ENCODE measurements at regions not wholly inside any gene's neighbourhood (a gene's known extent, or its start where the extent isn't known, plus 50 kb on each side); places are given as distances from the start of the nearest gene placed in this dataset.

DNA sequence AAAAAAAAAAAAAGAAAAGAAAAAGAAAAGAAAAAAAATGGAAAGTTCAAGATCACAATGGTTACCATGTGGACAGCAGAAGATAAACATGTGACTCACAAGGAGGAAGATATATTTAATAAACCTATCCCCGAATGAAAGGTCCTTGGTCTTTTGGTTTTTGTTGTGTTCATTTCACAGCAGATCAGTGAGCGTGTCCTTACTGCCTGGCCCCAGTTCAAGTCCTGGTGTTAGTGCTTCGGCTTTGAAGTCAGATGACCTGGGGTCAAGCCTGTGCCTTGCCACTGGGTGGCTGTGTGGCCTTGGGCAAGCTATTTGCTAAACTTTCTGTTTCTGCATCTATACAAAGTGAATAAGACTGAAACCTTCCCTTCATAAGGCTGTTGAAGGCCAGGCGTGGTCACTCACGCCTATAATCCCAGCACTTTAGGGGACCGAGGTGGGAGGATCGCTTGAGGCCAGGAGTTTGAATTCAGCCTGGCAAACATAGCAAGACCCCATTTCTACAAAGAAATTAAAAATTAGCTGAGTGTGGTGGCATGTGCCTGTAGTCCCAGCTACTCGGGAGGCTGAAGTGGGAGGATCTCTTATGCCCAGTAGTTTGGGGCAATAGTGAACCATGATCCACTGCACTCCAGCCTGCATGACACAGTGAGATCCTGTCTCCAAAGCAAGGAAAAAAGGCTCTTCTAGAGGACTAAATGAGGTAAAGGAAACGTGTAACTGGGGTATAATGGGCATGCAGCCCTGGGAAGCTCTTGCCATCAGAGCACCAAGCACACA, 94.5 kb upstream of the SPATA31D4 start:
- no peak overlapping the region for H3K4me3 Mint-ChIP-seq (ENCODE audit: low read depth, unreplicated experiment)
- no peaks in the 10 kb centered on the region for H3K36me3 Mint-ChIP-seq (ENCODE audit: insufficient read depth, unreplicated experiment)
- intact Hi-C loops (cut with micrococcal nuclease; ENCODE audit: unreplicated experiment), result no loop called here
- no peak for DNase-seq
- CTCF ChIA-PET, result no interaction called here
- no peaks in the 10 kb centered on the region for H3K27me3 Mint-ChIP-seq (ENCODE audit: unreplicated experiment)
- H3K4me1 Mint-ChIP-seq (ENCODE audit: low read depth, unreplicated experiment), result no peaks in the 10 kb centered on the region
- H3K9me3 Mint-ChIP-seq (ENCODE audit: low read depth, unreplicated experiment), result no peaks in the 10 kb centered on the region
- no TSS peak for BruUV-seq (replicated peaks)
- H3K27ac Mint-ChIP-seq (ENCODE audit: unreplicated experiment), result no peak overlapping the region
- TF ChIP-seq, protein P1, sequence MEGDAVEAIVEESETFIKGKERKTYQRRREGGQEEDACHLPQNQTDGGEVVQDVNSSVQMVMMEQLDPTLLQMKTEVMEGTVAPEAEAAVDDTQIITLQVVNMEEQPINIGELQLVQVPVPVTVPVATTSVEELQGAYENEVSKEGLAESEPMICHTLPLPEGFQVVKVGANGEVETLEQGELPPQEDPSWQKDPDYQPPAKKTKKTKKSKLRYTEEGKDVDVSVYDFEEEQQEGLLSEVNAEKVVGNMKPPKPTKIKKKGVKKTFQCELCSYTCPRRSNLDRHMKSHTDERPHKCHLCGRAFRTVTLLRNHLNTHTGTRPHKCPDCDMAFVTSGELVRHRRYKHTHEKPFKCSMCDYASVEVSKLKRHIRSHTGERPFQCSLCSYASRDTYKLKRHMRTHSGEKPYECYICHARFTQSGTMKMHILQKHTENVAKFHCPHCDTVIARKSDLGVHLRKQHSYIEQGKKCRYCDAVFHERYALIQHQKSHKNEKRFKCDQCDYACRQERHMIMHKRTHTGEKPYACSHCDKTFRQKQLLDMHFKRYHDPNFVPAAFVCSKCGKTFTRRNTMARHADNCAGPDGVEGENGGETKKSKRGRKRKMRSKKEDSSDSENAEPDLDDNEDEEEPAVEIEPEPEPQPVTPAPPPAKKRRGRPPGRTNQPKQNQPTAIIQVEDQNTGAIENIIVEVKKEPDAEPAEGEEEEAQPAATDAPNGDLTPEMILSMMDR (IDR thresholded peaks at IDR 0.05; ENCODE audit: unreplicated experiment), result no peak

DNA sequence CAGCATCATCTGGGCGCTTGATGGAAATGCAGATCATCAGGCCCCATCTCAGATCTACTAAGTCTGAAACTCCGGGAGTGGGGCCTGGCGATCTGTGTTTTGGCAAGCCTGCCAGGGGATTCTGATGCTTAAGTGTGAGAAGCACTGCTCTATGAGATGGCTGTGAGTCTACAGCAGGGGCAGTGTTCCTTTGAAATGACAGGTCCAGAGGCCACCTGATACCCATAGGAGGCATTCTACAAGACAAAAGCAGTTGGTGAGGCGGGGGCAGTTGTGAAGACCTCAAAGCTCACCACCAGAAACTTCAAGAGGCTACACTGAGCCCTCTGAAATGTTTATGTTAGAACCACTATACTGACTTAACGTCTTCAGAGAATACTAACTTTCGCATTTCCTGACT, 86.9 kb upstream of the SPATA31D4 start:
- Mint-ChIP-seq H3K27ac (ENCODE audit: unreplicated experiment) (no peak overlapping the region), H3K4me3 (ENCODE audit: low read depth, unreplicated experiment) (no peak overlapping the region), H3K27me3 (ENCODE audit: unreplicated experiment) (no peaks in the 10 kb centered on the region), H3K4me1 (ENCODE audit: low read depth, unreplicated experiment) (peaks cover 8% of the 10 kb centered on the region), H3K9me3 (ENCODE audit: low read depth, unreplicated experiment) (no peaks in the 10 kb centered on the region), H3K36me3 (ENCODE audit: insufficient read depth, unreplicated experiment) (no peaks in the 10 kb centered on the region)
- no peak for DNase-seq
- TF ChIP-seq, protein P1 (IDR thresholded peaks at IDR 0.05; ENCODE audit: unreplicated experiment), result no peak
- BruUV-seq (replicated peaks), result no TSS peak
- CTCF ChIA-PET, result no interaction called here
- intact Hi-C loops (cut with micrococcal nuclease; ENCODE audit: unreplicated experiment), result loop anchor here (10.0 kb wide), 2 partner anchors 127 to 287 kb away; no protein-coding TSS in a partner anchor

DNA sequence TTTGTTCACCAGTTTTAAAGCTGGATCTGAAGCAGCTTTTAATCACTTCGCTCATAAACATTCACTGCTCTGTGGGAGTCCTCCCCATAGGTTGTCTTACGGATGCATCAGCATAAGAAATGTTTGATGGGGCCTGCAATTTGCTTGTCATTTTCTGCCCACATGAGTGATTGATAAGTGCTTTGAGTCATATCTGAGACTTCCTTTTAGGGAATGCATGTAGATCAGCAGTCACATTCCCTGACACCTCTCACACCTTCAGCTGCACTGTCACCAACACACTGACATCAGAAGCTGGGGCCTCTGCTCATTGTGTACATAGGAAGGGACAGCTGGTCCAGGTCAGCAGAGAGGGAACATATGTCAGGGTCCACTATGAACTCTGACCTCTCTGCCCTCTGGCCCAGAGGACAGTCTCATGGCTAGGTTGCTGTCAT, 84.1 kb upstream of the SPATA31D4 start:
- CTCF ChIA-PET, result interaction anchor here (1.0 kb wide), 1 partner anchor 155 kb away, joined by 5 read pairs; the partner anchor contains the start of gene TLE1
- intact Hi-C loops (cut with micrococcal nuclease; ENCODE audit: unreplicated experiment), result loop anchor here (2.0 to 10.0 kb wide), 3 partner anchors 129 to 289 kb away; no protein-coding TSS in a partner anchor
- Mint-ChIP-seq H3K36me3 (ENCODE audit: insufficient read depth, unreplicated experiment) (no peaks in the 10 kb centered on the region), H3K4me1 (ENCODE audit: low read depth, unreplicated experiment) (peaks cover 8% of the 10 kb centered on the region), H3K4me3 (ENCODE audit: low read depth, unreplicated experiment) (no peak overlapping the region), H3K27ac (ENCODE audit: unreplicated experiment) (no peak overlapping the region), H3K9me3 (ENCODE audit: low read depth, unreplicated experiment) (no peaks in the 10 kb centered on the region), H3K27me3 (ENCODE audit: unreplicated experiment) (no peaks in the 10 kb centered on the region)
- DNase-seq, result no peak
- BruUV-seq (replicated peaks), result no TSS peak
- TF ChIP-seq, protein P1 (IDR thresholded peaks at IDR 0.05; ENCODE audit: unreplicated experiment), result no peak

DNA sequence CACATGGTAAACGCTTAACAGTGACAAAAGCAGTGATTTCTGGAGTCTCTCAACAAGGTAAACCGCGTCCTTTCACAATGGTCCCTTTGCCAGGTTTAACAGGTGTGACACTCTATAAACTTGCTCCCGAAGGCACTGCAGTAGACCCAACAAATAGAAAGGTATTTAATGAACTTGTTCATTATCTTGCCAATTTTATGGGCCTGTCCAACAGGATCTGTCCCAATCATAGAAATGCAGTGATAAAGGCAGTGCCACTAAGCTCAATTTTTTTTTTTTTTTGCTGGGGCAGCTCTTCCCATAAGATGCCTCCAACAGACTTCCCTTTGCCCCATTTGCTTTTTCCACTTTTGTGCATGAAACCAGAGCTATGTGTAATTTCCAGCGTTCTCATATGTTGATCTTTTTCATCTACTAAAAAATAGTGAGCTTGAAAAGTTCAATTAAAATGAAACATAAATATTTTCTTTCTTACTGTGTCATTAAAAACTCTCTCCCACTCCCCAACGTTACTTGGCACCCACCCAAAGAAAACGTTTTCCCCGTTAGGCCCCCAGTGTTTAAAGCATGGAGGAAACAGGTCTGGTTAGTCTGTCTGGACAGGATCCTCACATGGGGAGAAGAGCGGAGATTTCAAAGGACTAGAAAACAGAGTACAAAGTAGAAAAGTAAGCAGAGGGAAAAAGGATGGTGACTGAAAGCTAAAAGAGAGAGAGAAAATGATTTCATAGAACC, 80.9 kb upstream of the SPATA31D4 start:
- CTCF ChIA-PET, result interaction anchor here (0.6 kb wide), 2 partner anchors 158 to 1620 kb away, joined by 3 to 5 read pairs; partner anchors contain the start of gene TLE1
- Mint-ChIP-seq H3K27me3 (ENCODE audit: unreplicated experiment) (no peaks in the 10 kb centered on the region), H3K9me3 (ENCODE audit: low read depth, unreplicated experiment) (no peaks in the 10 kb centered on the region), H3K27ac (ENCODE audit: unreplicated experiment) (no peak overlapping the region), H3K4me3 (ENCODE audit: low read depth, unreplicated experiment) (no peak overlapping the region), H3K4me1 (ENCODE audit: low read depth, unreplicated experiment) (peaks cover 8% of the 10 kb centered on the region), H3K36me3 (ENCODE audit: insufficient read depth, unreplicated experiment) (no peaks in the 10 kb centered on the region)
- TF ChIP-seq, protein P1 (IDR thresholded peaks at IDR 0.05; ENCODE audit: unreplicated experiment), result no peak
- intact Hi-C loops (cut with micrococcal nuclease; ENCODE audit: unreplicated experiment), result loop anchor here (10.0 kb wide), 2 partner anchors 133 to 293 kb away; no protein-coding TSS in a partner anchor
- DNase-seq, result no peak
- BruUV-seq (replicated peaks), result no TSS peak
